ENCODE measurements at regions not wholly inside any gene's neighbourhood (a gene's known extent, or its start where the extent isn't known, plus 50 kb on each side); places are given as distances from the start of the nearest gene placed in this dataset.

DNA sequence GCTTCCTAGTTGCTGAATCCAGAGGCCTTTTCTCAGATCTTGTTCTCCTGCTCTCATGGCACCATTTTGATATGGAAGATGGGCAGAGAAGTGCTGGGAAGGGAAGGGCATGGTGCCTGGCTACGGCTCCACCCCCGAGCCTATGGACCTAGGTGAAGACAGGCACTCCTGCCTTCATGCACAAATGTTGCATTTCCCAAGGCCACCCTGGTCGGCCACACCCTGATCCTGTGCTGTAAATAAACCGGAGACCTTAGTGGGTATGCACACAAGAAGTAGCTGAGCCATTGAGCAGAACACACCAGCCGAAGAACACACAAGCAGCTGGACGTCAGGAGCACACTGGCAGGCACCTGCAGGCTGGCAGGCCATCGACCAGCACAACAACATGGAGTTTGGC lies 261.6 kb downstream of the SHQ1 start:
- no peak for DNase-seq

DNA sequence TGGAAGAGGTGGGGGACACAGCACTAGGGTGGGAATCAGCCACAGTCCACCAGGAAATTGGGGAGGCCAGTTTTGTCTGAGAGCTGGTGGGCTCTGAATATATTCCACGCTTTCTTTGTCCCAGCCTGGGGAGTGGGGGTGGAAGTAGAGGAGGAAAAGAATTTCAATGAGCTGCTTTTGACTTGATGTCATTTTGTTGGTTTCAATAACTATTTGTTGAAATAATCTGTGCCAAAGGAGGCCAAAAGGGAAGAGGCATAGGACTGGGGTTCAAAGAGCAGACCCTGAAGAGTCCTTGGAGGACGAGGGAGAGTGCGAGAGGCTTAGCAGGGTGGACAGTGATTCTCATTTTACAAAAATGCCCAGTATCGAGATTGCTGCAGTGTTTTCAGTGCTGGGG lies 262.3 kb downstream of the SHQ1 start:
- no peak for DNase-seq

DNA sequence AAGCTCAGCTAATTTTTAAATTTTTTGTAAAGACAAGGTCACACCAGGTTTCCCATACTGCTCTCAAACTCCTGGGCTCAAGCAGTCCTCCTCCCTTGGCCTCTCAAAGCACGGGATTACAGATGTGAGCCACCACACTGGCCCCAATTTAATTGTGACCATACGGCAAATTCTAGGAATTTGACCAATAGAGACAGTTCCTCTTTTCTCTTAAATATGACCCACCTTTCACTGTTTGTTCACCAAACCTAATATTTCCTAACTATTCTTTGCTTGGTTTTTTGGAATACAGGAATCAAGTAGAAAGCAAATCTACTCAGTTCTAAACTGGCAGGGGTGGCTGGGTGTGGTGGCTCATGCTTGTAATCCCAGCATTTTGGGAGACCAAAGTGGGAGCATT lies 264.0 kb downstream of the SHQ1 start:
- no peak for DNase-seq

DNA sequence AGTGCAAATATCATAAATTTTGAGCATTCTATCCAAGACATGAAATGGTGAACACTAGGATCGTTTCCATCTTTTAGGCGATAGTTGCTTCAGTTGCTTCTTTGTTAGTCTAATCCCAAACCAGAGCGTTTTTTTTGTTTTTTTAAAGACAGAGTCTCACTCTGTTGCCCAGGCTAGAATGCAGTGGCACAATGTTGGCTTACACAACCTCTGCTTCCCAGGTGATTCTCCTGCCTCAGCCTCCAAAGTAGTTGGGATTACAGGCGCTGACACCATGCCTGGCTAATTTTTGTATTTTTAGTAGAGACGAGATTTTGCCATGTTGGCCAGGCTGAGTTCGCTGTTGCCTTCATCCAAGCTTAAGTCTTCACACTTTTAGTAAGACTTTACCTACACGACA lies 265.3 kb downstream of the SHQ1 start:
- DNase-seq = no peak

DNA sequence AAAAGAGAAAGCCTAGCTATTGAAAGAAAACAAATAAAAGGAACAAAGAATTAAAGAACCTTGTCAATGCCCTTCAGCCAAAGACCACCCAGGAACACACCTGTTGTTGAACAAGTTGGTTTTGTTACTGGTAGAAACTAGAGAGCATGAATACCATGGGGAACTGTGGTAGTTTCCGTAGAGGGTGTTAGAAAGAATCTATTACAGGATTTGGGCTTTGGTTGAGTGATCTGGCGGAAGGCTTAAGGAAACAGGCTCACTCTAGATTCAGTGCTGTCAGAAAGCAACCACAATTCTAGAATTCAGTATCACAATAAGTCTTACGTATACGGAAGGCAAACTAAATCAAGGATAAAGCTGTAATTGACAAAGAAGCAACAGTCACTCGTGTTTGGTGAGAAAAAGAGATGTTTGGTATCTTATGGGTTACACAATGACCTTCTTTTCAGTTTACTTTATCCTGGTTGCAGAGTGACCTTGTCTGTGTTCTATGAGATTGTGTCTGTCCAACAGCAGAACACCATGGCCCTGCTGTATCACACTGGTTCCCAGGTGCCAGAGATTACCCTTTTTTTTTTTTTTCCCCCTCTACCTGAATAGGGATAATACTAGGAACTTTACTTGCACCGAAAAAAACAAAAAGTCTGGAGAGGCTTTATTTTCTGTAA lies 265.9 kb downstream of the SHQ1 start:
- DNase-seq = no peak

DNA sequence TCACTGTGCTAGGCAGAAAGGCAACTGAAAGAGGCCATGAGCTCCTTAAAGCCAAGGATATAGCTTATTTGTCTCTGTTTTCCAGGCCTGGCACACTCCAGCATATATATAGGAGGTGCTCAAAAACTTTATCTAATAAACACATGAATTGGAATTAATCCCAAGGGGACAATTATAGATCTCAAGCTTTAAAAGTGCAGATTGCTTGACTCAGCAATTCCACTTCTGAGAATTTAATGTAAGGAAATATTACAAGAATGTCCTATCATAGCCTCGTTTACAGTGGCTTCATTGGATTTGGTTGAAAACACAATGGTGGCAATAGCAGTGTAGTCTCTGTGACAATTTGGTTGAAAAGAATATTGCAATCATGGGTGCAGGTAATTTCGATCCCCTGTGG lies 267.3 kb downstream of the SHQ1 start:
- no peak for DNase-seq

DNA sequence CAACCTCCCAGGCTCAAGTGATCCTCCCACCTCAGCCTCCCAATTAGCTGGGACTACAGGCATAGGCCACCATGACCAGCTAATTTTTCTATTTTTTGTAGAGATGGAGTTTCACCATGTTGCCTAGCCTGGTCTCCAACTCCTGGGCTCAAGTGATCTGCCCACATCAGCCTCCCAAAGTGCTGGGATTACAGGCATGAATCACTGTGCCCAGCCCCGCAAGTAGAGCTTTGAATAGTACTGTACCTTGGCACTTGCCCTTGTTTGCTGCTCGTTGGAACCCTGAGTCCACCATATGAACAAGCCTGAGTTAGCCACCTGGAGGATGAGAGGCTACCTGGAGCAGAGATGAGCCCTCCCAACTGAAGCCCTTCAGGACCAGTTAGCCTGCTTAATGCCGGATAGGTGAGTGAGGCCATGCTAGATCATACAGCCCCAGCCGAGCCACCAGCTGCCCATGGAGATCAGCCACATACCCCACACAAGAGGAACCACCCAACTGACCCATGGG lies 267.9 kb downstream of the SHQ1 start:
- no peak for DNase-seq

DNA sequence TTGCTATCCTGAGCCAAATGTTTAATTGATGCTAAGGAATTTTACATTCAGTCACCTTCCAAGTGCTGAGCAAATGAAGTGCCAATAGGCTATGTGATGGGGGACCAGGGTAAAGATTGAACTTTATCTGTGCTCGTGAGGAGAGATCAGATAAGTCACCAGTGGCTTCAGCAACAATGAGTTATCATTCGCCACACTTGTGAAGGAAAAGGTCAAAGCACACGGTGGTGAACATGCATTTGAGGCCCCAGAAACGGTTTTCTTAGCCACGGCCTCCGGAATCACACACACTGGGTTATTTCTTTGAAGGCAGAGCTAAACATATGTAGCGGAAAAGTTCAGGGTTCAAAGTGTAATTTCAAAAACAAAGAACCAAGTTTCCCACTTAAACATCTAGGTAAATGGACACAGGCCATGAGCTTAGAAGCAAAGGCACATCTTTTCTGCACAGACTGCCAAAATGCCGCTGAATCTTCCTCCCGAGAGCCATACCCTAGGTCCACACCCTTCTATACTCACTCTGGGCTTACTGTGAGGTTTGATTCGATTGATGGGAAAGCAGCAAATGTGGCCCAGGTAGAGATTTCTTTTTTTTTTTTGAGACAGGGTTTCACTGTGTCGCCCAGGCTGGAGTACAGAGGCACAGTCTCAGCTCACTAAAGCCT lies 268.5 kb downstream of the SHQ1 start:
- no peak for DNase-seq

DNA sequence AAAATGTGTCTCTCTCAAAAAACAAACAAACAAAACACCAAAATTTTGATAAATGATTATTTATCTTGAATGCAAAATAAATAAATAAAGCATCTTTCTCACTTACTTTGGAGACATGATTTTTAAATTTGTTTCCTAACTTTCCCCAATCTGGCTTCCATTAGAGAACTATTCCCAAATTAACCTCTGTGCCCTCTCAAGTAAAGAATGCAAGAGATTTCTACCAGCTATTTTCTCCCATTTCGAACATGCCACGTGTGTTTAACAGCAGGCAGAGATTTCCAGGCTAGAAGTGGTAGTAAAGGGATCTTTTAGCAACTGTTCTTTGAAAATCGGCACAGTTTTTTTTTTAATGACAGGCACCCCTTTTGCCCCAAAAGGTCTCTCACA lies 269.1 kb downstream of the SHQ1 start:
- no peak for DNase-seq

DNA sequence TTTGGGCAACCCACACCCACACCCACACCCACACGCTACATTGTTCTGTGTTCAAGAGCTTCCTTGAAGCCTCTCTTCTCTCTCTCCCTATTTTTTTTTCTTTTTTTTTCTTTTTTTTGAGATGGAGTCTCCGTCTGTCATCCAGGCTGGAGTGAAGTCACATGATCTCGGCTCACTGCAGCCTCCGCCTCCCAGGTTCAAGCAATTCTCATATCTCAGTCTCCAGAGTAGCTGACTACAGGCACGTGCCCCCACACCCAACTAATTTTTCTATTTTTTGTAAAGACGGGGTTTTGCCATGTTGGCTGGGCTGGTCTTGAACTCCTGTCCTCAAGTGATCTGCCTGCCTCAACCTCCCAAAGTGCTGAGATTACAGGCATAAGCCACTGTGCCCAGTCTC lies 271.1 kb downstream of the SHQ1 start:
- no peak for DNase-seq

DNA sequence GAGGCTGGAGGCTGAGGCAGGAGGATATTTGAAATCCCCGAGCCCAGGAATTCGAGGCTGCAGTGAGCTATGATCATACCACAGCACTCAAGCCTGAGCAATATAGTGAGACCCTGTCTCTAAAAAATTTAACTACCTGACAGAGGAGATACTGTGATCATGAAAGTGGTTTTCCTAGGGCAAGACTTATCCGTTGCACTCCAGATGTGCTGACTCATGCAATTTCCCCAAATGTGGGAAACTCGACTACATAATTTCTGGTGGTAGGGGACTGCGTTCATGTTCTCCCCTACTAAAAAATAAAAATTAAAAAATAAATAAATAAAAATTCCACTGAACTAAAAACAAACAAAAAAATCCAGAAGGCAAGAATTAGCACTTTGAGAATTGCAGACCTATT lies 271.7 kb downstream of the SHQ1 start:
- no peak for DNase-seq

DNA sequence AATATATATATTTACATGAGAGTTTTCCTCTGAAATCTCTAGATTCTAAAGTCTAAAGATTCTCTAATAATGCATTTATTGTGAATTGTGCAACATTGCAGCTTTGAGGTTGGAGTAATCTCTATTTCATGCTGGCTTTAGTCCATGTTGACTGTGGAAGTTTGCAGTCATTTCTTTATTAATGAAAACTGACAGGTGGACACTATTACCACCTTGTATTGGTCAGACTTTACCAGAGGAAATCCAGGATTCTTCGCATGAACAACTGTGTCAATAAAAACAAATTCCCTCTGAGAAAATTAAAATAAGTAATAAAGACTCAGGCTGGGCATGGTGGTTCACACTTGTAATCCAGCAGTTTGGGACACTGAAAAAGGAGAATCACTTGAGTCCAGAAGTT lies 274.1 kb downstream of the SHQ1 start:
- no peak for DNase-seq

DNA sequence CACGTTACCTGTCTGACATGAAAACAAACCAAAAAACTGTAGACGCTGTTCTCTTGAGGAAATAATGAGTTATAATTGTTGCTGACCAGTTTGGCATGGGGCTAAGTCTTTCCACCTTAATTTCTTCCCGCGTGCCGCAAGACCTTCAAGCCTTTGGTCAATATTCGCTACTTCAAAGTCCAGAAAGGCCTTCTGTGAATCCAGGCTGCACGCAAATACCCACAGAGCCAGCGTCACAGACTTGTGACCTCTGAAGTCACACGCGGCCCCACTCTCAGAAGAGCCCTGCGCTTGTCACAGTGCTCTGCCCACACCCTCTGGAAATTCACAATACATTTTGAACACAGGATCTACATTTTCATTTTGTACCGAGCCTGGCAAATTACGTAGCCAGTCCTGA lies 275.2 kb downstream of the SHQ1 start:
- DNase-seq = no peak

DNA sequence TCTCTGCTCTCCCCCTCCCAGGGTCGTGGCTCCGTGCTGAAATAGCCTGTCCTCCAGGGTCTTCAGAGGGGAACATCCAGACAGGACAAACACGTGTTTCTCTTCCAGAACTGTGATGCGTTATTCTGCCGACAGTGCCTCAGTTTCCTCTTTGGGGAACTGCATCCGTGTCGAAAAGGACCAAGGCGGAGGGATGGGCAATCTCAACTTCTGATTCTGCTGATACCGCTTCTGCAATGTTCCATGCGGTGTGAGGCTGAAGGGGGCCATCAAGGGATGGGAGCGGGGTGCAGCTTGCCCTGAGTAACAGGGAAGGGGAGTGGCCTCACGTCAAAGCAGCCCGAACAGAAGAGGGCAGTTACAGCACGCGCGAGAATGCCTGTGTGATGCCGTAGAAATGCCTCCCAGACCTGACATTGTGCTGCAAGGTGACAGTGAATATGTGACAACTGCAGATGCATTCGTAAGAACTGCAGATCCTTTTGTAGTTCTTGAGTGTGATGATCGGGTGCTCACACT lies 275.7 kb downstream of the SHQ1 start:
- DNase-seq = no peak

DNA sequence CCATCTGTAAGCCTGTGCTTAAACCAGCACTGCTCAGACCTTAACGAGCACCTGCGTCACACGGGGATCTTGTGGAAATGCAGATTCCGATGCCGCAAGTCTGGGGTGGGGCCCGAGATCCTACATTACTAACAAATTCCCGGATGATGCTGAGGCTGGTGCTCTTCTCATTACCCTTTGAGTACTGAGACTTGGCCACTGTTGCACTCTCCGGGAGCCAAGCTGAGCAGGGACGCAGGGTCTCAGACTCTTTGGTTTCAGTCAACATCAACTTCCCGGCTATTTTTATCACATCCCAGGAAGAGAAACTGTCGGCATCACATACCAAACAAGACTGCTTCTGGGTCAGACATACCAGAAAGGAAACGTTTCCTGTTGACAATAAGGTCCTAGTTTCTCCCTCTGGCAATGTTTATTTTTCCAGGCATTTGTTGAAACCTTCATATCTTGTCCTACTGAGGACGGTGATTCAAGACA lies 276.6 kb downstream of the SHQ1 start:
- DNase-seq = no peak

DNA sequence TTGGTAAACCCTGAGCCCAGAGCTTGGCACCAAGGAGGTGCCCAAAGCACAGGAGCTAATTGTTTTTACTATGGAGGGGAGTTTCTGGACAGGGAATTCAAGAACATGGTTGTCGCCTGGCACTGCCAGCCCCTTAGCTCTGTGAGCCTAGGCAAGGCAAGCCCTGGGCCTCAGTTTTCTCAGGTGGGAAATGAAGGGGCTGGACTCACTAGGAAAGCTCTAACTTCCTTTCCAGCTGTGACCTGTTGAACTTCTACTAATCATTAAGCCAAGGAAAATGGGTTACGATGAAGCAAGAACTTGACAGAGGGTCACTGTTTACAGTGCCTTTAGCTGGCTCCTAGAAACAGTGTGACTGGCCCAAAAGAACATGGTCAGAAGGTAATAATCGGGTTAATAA lies 277.2 kb downstream of the SHQ1 start:
- DNase-seq = no peak

DNA sequence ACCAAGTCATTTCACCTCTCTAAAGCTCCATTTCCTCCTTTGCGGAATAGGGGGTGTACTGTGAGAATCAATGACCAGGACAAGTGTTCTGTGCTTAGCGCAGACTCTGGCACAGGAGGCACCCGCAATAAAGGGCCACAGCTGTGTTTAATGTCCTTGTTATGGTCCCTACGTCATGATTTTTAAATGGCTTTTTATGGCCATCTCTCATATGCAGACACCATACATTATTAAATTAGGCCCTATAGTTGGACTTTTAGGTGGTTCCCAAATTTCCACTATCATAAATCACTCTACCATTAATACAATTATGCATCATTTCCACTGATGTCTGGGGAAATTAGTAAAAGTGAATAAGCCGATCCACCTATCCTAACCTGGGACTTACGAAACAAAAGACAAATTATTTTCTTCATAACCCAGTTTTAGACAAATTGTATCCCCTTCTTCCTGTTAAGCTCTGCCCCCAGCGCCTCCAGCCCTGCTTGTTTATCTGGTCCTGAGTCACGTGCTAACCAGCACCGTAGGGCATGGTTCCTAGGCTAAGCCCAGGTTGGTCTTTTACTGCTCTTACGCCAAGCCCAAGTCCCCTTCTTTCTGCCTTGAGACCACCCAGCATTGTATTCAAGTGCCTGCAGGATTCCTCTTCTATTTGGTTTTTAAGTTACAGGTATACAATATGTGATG lies 278.3 kb downstream of the SHQ1 start:
- no peak for DNase-seq

DNA sequence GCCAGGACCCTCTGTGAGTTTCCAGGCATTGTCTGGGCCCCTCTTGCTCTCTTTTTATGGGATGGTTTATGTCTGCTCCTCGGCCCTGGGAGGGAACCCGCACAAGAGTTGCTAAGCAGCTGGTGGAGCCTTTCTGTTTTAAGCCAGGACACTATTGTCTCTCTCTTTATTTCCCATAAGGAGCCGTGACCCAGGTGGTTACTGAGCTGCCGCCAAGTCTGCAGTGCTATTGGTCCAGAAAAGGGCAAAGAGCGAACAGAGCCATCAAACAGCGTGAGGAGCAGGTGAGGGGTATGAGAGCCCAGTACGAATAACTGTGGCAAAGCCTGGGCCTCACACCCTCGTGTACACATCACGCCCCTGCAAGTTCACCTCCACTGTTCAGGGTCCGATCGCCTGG lies 280.2 kb downstream of the SHQ1 start:
- no peak for DNase-seq

DNA sequence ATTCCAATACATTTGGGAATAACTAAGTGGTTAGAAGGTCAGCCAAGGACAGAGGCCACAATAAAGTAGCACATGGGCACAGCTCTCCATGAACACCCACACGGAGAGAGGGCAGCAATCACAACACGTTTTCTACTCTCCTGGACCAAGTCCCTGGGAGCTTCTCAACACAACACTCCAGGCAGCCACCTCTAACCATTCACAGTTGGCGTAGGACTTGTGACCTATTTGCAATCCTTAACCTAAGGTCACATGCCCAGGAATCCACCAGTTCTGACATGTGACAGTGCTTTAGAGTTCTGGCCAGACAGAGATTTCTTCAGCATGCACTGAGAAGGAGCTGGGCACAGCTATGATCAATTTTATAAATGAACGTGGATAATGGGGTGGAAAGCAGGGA lies 280.8 kb downstream of the SHQ1 start:
- no peak for DNase-seq

DNA sequence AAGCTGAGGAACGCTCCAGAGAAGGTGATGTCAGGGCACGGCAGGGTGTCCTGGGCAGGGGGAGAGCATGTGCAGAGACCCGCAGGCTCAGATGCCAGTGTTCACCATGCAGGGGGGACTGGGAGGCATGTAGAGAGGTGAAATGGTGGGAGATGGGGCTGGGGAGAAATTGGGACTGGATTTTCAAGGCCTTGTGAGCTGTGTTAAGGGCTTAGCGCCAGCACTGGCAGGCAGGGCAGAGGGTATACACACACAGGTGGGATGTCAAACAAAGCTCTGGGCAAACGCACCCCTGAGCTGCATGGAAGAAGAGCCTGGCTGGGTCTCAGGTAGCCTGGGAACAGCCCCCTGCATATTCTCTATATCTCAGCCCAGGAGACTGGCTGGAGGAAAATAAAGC lies 282.7 kb downstream of the SHQ1 start:
- no peak for DNase-seq

DNA sequence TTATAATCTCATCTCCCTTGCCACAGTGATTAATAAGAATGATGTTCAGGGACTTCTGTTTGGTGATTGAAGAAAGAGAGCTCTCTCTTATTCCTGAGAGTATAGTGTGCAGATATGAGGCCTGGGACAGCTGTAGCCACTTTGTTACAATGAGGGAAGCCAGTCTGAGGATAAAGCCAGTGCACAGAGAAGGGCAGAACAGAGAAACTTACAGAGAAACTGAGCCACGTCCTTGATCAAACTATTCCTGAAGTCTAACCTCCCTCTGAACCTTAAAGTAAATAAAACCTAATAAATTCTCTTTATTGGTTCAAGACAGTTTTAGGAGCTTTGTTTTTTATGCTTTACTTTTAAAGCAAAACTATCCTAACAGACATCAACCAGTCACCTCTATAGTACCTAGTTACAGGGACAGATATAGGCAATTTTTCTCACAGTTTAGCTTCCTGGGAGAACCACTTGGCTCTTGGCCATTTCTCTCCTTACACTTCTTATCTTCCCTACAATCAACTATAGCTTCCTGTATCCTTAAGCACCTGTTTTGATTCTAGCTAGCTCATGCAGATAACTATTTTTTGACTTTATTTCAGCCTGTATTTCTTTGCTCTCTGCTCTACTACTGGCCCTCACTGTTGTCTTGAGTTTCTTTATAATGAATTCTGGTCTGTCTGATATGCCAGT lies 284.4 kb downstream of the SHQ1 start:
- DNase-seq = no peak

DNA sequence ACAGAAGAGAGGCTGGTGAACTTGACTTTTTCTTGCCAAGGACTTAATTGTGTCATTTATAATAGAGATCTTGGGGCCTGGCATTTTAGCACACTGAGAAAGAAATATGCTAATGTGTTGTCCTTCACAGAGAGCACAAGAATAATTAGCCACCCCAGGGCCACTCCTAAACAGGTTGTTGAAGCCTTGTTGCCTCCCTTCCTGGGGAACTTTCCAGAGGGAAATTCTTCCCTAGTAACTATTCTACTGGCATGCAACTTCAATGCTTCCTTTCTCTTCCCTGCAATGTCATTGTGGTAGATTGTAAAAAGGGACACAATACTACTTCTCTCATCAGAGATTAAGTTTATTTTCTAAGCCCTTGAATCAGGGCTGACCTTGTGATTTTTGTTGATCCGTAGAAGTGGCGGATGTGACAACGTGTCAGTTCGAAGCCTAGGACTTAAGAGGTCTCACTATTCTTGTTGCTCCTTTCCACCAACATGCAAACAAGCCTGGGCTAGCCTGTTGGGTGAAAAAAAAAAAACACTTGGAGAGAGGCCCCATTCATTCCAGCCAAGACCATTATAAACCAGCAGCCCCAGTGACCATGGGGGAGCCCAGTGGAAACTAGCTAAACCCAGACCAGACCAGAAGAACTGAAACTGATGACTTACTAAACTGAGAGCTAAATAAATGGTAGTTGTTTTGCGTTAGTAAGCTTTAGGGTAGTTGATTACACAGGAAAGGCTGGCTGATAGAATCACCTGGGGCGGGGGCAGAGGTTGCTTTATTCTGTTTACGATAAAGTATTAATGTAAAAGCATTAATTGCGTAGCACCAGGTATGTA lies 287.2 kb downstream of the SHQ1 start:
- no peak for DNase-seq

All from 8988T (cell line).